GM12878 (cell line): ENCODE measurements at regions not wholly inside any gene's neighbourhood (a gene's known extent, or its start where the extent isn't known, plus 50 kb on each side); places are given as distances from the start of the nearest gene placed in this dataset.

Experiments
- ATF3 ChIP-seq: IDR thresholded peaks from 2 replicates; pipeline ENCODE4 v1.6.1; 2011; ENCODE audit warnings: low read depth, mild to moderate bottlenecking, low read length, moderate library complexity, borderline replicate concordance; ENCODE audit errors: extremely low read depth
- CBFB ChIP-seq: IDR thresholded peaks from 2 replicates; pipeline ENCODE4 v1.6.1; 2016; ENCODE audit warnings: antibody characterized with exemption, low read depth
- CREM ChIP-seq: IDR thresholded peaks from 2 replicates; pipeline ENCODE4 v1.6.1; 2014; ENCODE audit warnings: antibody characterized with exemption, low read depth
- ETV6 ChIP-seq, 2 experiments: fragments of 450-650 bp in 1 of 2; IDR thresholded peaks in 1 of 2; conservative IDR thresholded peaks in 1 of 2; 2 replicates each; pipeline ENCODE4 v1.6.1; 2014; ENCODE audit warnings: antibody characterized with exemption in 1 of 2, borderline replicate concordance in 1 of 2, low read depth in 1 of 2, mild to moderate bottlenecking in 1 of 2, moderate library complexity in 1 of 2
- IKZF2 ChIP-seq, 2 experiments: fragments of 450-650 bp; IDR thresholded peaks; 2 replicates each; pipeline ENCODE4 v1.6.1; 2017; ENCODE audit warnings: mild to moderate bottlenecking in 2 of 2, moderate library complexity in 2 of 2
- IRF5 ChIP-seq: fragments of 450-650 bp; IDR thresholded peaks from 2 replicates; pipeline ENCODE4 v1.6.1; 2017; ENCODE audit warnings: borderline replicate concordance
- NKRF ChIP-seq: fragments of 450-650 bp; conservative IDR thresholded peaks from 2 replicates; pipeline ENCODE4 v1.6.1; 2017; ENCODE audit warnings: mild to moderate bottlenecking, moderate library complexity
- NR2C2 ChIP-seq: IDR thresholded peaks from 2 replicates; pipeline ENCODE4 v1.6.1; 2011; ENCODE audit warnings: borderline replicate concordance, low read depth; ENCODE audit not compliant: control insufficient read depth, insufficient read length
- PAX8 ChIP-seq: fragments of 450-650 bp; IDR thresholded peaks from 2 replicates; pipeline ENCODE4 v1.6.1; 2017; ENCODE audit warnings: mild to moderate bottlenecking, moderate library complexity
- POU2F2 ChIP-seq: IDR thresholded peaks from 3 replicates; pipeline ENCODE4 v1.6.1; 2011; ENCODE audit warnings: low read depth, mild to moderate bottlenecking, low read length, borderline replicate concordance
- PRDM15 ChIP-seq: fragments of 450-650 bp; formaldehyde crosslinking; IDR thresholded peaks from 2 replicates; pipeline ENCODE4 v1.4.0; 2020; ENCODE audit warnings: mild to moderate bottlenecking, moderate library complexity
- SMC3 ChIP-seq: IDR thresholded peaks from 2 replicates; pipeline ENCODE4 v1.6.1; 2011; ENCODE audit warnings: low read length, improper control_type of control experiment, borderline replicate concordance
- SP1 ChIP-seq: IDR thresholded peaks from one replicate; pipeline ENCODE4 v1.6.1; 2011; ENCODE audit warnings: low read depth, low read length
- SRF ChIP-seq, 2 experiments: IDR thresholded peaks; 2 replicates each; pipeline ENCODE4 v1.6.1; 2011; ENCODE audit warnings: low read depth in 2 of 2, low read length in 2 of 2, mild to moderate bottlenecking in 1 of 2, moderate library complexity in 1 of 2
- SUZ12 ChIP-seq: fragments of 200-600 bp; sonication (generic); IDR thresholded peaks from one replicate; pipeline ENCODE4 v1.6.1; 2018; ENCODE audit warnings: antibody characterized with exemption, mild to moderate bottlenecking; ENCODE audit not compliant: unreplicated experiment
- ZNF622 ChIP-seq: fragments of 450-650 bp; IDR thresholded peaks from 2 replicates; pipeline ENCODE4 v1.6.1; 2017; ENCODE audit warnings: mild to moderate bottlenecking, inconsistent platforms
- ZSCAN29 ChIP-seq: fragments of 450-650 bp; IDR thresholded peaks from 2 replicates; pipeline ENCODE4 v1.6.1; 2017; ENCODE audit warnings: mild to moderate bottlenecking, moderate library complexity
- TF ChIP-seq, protein P1 (sequence below): IDR thresholded peaks from 2 replicates; pipeline ENCODE4 v1.6.1; 2012; ENCODE audit warnings: low read depth, low read length, improper control_type of control experiment
- TF ChIP-seq, protein P2 (sequence below): fragments of 450-650 bp; formaldehyde crosslinking; IDR thresholded peaks from 2 replicates; pipeline ENCODE4 v1.5.0; 2022; ENCODE audit warnings: mild to moderate bottlenecking, missing genetic modification characterization

DNA sequence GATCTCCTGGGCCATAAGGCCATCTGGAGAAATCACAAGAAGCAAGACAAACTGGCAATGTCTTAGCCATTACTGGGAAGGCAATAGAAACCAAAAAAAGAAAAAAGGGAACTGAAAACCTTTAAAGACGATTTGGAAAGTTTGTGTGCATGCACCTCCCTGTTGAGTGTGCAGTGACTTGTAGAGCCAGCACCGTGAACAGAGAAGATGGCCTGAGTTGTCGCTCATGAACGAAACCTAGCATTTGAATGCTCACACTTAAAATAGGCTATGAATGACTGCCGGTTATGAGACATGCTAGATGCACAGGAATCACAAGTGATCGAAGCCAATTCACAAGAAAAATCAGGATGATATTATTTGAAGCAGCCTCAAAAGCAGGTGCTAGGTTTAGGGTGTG, 151.3 kb upstream of the ADO start (continued):
- TF ChIP-seq, protein P1, sequence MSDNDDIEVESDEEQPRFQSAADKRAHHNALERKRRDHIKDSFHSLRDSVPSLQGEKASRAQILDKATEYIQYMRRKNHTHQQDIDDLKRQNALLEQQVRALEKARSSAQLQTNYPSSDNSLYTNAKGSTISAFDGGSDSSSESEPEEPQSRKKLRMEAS: peak; percentile 58; the same call in 1 of the 2 replicates
- TF ChIP-seq ZNF622: no peak
- no peak for TF ChIP-seq SUZ12
- TF ChIP-seq, protein P2, sequence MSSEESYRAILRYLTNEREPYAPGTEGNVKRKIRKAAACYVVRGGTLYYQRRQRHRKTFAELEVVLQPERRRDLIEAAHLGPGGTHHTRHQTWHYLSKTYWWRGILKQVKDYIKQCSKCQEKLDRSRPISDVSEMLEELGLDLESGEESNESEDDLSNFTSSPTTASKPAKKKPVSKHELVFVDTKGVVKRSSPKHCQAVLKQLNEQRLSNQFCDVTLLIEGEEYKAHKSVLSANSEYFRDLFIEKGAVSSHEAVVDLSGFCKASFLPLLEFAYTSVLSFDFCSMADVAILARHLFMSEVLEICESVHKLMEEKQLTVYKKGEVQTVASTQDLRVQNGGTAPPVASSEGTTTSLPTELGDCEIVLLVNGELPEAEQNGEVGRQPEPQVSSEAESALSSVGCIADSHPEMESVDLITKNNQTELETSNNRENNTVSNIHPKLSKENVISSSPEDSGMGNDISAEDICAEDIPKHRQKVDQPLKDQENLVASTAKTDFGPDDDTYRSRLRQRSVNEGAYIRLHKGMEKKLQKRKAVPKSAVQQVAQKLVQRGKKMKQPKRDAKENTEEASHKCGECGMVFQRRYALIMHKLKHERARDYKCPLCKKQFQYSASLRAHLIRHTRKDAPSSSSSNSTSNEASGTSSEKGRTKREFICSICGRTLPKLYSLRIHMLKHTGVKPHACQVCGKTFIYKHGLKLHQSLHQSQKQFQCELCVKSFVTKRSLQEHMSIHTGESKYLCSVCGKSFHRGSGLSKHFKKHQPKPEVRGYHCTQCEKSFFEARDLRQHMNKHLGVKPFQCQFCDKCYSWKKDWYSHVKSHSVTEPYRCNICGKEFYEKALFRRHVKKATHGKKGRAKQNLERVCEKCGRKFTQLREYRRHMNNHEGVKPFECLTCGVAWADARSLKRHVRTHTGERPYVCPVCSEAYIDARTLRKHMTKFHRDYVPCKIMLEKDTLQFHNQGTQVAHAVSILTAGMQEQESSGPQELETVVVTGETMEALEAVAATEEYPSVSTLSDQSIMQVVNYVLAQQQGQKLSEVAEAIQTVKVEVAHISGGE (CRISPR knock-in tag): no peak
- peak in 1 of 2 experiments; percentile 89; a peak in 2 of 4 replicates for TF ChIP-seq ETV6 (conservative IDR thresholded peaks at IDR 0.05 in 1 of 2, IDR thresholded peaks at IDR 0.05 in 1 of 2; ENCODE audit: borderline replicate concordance in 1 of 2, low read depth in 1 of 2)
- peak; percentile 8; the same call in 1 of the 2 replicates for TF ChIP-seq ZSCAN29
- TF ChIP-seq NR2C2: no peak
- TF ChIP-seq PAX8: no peak; the same call in 1 of the 2 replicates
- peak; percentile 72 for TF ChIP-seq CBFB
- peak; percentile 93 for TF ChIP-seq CREM
- TF ChIP-seq POU2F2: peak; percentile 94
- TF ChIP-seq SP1: peak; percentile 82
- TF ChIP-seq IKZF2 (IDR thresholded peaks at IDR 0.05): peak; percentile 98 to 99
- peak in 1 of 2 experiments; percentile 63; a peak in 1 of 4 replicates for TF ChIP-seq SRF (IDR thresholded peaks at IDR 0.05; ENCODE audit: low read depth in 2 of 2, low read length in 2 of 2)
- peak; percentile 53; the same call in 1 of the 2 replicates for TF ChIP-seq SMC3
- TF ChIP-seq NKRF: no peak; the same call in none of the 2 replicates
- no peak for TF ChIP-seq IRF5
- TF ChIP-seq ATF3: no peak
- no peak for TF ChIP-seq PRDM15 (CRISPR knock-in tag)
